PC-3 (cell line): ENCODE measurements at regions not wholly inside any gene's neighbourhood (a gene's known extent, or its start where the extent isn't known, plus 50 kb on each side); places are given as distances from the start of the nearest gene placed in this dataset.
A peak's percentile ranks its signal among the peaks of the same experiment; 100 is the strongest.

ENCODE experiments used
- ATAC-seq: fragments of 200-7000 bp; cut with Tn5 transposase; 2 replicates; pipeline ENCODE4 v1.9.1; 2020; ENCODE audit warnings: mild to moderate bottlenecking, moderate library complexity
- BruUV-seq: library from RNA; stranded (reverse); fragments of 400-500 nt; replicated peaks from 2 replicates; lab custom pipeline; 2021; lab: Mats Ljungman, UMichigan
- CTCF ChIA-PET: fragments of 300-600 bp; sonication (Branson Sonifier 250); formaldehyde crosslinking; loops from one replicate; lab custom pipeline; 2022; ENCODE audit warnings: antibody characterized with exemption; lab: Charles Lee
- POLR2A ChIA-PET: fragments of 300-600 bp; sonication (Branson Sonifier 250); formaldehyde crosslinking; loops from one replicate; lab custom pipeline; 2022; ENCODE audit warnings: antibody characterized with exemption; ENCODE audit not compliant: unreplicated experiment; lab: Charles Lee
- DNase-seq: peaks from one replicate; pipeline ENCODE4 v3.0.0-alpha.2; 2015
- H2AFZ ChIP-seq: fragments of 300-600 bp; sonication (generic); 2 replicates; pipeline ENCODE4 v1.6.0; 2016; ENCODE audit warnings: antibody characterized with exemption, low read length
- H3F3A ChIP-seq: fragments of 300-600 bp; sonication (generic); one replicate; pipeline ENCODE4 v1.6.0; 2017; ENCODE audit warnings: antibody characterized with exemption, low read length, control low read depth, mild to moderate bottlenecking; ENCODE audit not compliant: unreplicated experiment
- H3K27ac ChIP-seq: fragments of 300-600 bp; sonication (generic); 2 replicates; pipeline ENCODE4 v1.5.1; 2016; ENCODE audit warnings: mild to moderate bottlenecking, low read length
- H3K27me3 ChIP-seq: fragments of 300-600 bp; sonication (generic); 2 replicates; pipeline ENCODE4 v1.6.1; 2016; ENCODE audit warnings: low read length, mixed read lengths
- H3K36me3 ChIP-seq: fragments of 300-600 bp; sonication (generic); 2 replicates; pipeline ENCODE4 v1.6.1; 2016; ENCODE audit warnings: low read depth, mixed run types, low read length, mixed read lengths
- H3K4me1 ChIP-seq: fragments of 300-600 bp; sonication (generic); 2 replicates; pipeline ENCODE4 v1.5.1; 2016; ENCODE audit warnings: low read length; ENCODE audit not compliant: insufficient read depth
- H3K4me2 ChIP-seq: fragments of 300-600 bp; sonication (generic); 2 replicates; pipeline ENCODE4 v1.6.0; 2016; ENCODE audit warnings: low read length
- H3K4me3 ChIP-seq: fragments of 300-600 bp; sonication (generic); 2 replicates; pipeline ENCODE4 v1.5.1; 2016; ENCODE audit warnings: mild to moderate bottlenecking, low read length, mixed read lengths
- H3K79me2 ChIP-seq: fragments of 300-600 bp; sonication (generic); 2 replicates; pipeline ENCODE4 v1.6.1; 2017; ENCODE audit warnings: low read length, mixed read lengths
- H3K9ac ChIP-seq: fragments of 300-600 bp; sonication (generic); 2 replicates; pipeline ENCODE4 v1.6.0; 2016; ENCODE audit warnings: mild to moderate bottlenecking, low read length
- H3K9me2 ChIP-seq: fragments of 300-600 bp; sonication (generic); replicated peaks from 2 replicates; pipeline ENCODE4 v1.6.1; 2016; ENCODE audit warnings: mixed run types, low read length, mixed read lengths
- H3K9me3 ChIP-seq: fragments of 300-600 bp; sonication (generic); 2 replicates; pipeline ENCODE4 v1.6.1; 2016; ENCODE audit warnings: low read length, mixed read lengths
- H4K20me1 ChIP-seq: fragments of 300-600 bp; sonication (generic); 2 replicates; pipeline ENCODE4 v1.6.1; 2016; ENCODE audit warnings: low read length, mixed read lengths
- CTCF ChIP-seq: fragments of 300-600 bp; sonication (generic); conservative IDR thresholded peaks from 2 replicates; pipeline ENCODE4 v1.5.1; 2017; ENCODE audit warnings: antibody characterized with exemption, low read depth, mild to moderate bottlenecking, low read length
- EZH2 ChIP-seq: fragments of 300-600 bp; sonication (generic); IDR thresholded peaks from one replicate; pipeline ENCODE4 v1.6.1; 2017; ENCODE audit warnings: antibody characterized with exemption, mild to moderate bottlenecking, low read length; ENCODE audit not compliant: unreplicated experiment
- EZH2phosphoT487 ChIP-seq: fragments of 300-600 bp; sonication (generic); IDR thresholded peaks from 2 replicates; pipeline ENCODE4 v1.6.1; 2018; ENCODE audit warnings: mild to moderate bottlenecking, antibody characterized with exemption, low read length, borderline replicate concordance
- intact Hi-C: fragments of 100-400 bp; cut with micrococcal nuclease; formaldehyde crosslinking; loops from 2 replicates; pipeline ENCODE4 v1.9.0; 2023

- ChIA-PET POLR2A (no interaction called here), CTCF (no interaction called here)
- no peaks in the 10 kb centered on the region for H3K9me3 ChIP-seq
- H3K4me3 ChIP-seq = no peak overlapping the region
- H3F3A ChIP-seq = no peaks in the 10 kb centered on the region
- no peak overlapping the region for H2AFZ ChIP-seq
- H3K9me2 ChIP-seq = no peaks in the 10 kb centered on the region
- H3K4me2 ChIP-seq = no peak overlapping the region
- no peak for TF ChIP-seq EZH2phosphoT487
- TF ChIP-seq CTCF = no peak
- TF ChIP-seq EZH2 = no peak
- no peak overlapping the region for H3K9ac ChIP-seq
- DNase-seq (peak; percentile 5), ATAC-seq (no peak)
- no peak overlapping the region for H3K27ac ChIP-seq
- no peaks in the 10 kb centered on the region for H4K20me1 ChIP-seq
- no peaks in the 10 kb centered on the region for H3K27me3 ChIP-seq
- H3K4me1 ChIP-seq = no peaks in the 10 kb centered on the region
- intact Hi-C loops = no loop called here
- no TSS peak for BruUV-seq
- H3K36me3 ChIP-seq = no peaks in the 10 kb centered on the region
- no peaks in the 10 kb centered on the region for H3K79me2 ChIP-seq
Observed at GRCh38 chr18:61702007-61702406, 190.8 kb downstream of the RNF152 start.

- no peaks in the 10 kb centered on the region for H4K20me1 ChIP-seq
- no peak for TF ChIP-seq CTCF
- no peak for TF ChIP-seq EZH2
- TF ChIP-seq EZH2phosphoT487 = no peak
- H3F3A ChIP-seq = no peaks in the 10 kb centered on the region
- H2AFZ ChIP-seq = no peak overlapping the region
- H3K4me2 ChIP-seq = no peak overlapping the region
- no peak for DNase-seq
- no peaks in the 10 kb centered on the region for H3K9me3 ChIP-seq
- no peaks in the 10 kb centered on the region for H3K36me3 ChIP-seq
- CTCF ChIA-PET = no interaction called here
- H3K27me3 ChIP-seq = no peaks in the 10 kb centered on the region
- no peaks in the 10 kb centered on the region for H3K4me1 ChIP-seq
- no peak overlapping the region for H3K27ac ChIP-seq
- intact Hi-C loops = no loop called here
- H3K79me2 ChIP-seq = no peaks in the 10 kb centered on the region
- POLR2A ChIA-PET = no interaction called here
- H3K9me2 ChIP-seq = no peaks in the 10 kb centered on the region
- BruUV-seq = no TSS peak
- ATAC-seq = no peak
- H3K4me3 ChIP-seq = no peak overlapping the region
- H3K9ac ChIP-seq = no peak overlapping the region
Observed at GRCh38 chr18:61699397-61700110, 193.3 kb downstream of the RNF152 start.

- H3K79me2 ChIP-seq = no peaks in the 10 kb centered on the region
- H2AFZ ChIP-seq = no peak overlapping the region
- H3K36me3 ChIP-seq = no peaks in the 10 kb centered on the region
- no peak for TF ChIP-seq CTCF
- TF ChIP-seq EZH2 = no peak
- POLR2A ChIA-PET = interaction anchor here (0.6 kb wide), 1 partner anchor 20 kb away, joined by 3 read pairs; no protein-coding TSS in a partner anchor
- H3K27ac ChIP-seq = no peak overlapping the region
- no peaks in the 10 kb centered on the region for H3K27me3 ChIP-seq
- ATAC-seq = no peak
- no peak overlapping the region for H3K9ac ChIP-seq
- H3K9me3 ChIP-seq = no peaks in the 10 kb centered on the region
- H3K4me1 ChIP-seq = no peaks in the 10 kb centered on the region
- no peak overlapping the region for H3K4me2 ChIP-seq
- H3K4me3 ChIP-seq = no peak overlapping the region
- DNase-seq = no peak
- H4K20me1 ChIP-seq = no peaks in the 10 kb centered on the region
- BruUV-seq = no TSS peak
- no peaks in the 10 kb centered on the region for H3K9me2 ChIP-seq
- no peaks in the 10 kb centered on the region for H3F3A ChIP-seq
- intact Hi-C loops = no loop called here
- CTCF ChIA-PET = no interaction called here
Observed at GRCh38 chr18:61697306-61697909, 195.4 kb downstream of the RNF152 start.
